ENCODE measurements at regions not wholly inside any gene's neighbourhood (a gene's known extent, or its start where the extent isn't known, plus 50 kb on each side); places are given as distances from the start of the nearest gene placed in this dataset.

GRCh38 chr12:98059659-98060343, 455.6 kb upstream of the TMPO start:
- ATAC-seq, result no peak
- no peaks in the 10 kb centered on the region for H3K36me3 Mint-ChIP-seq
- no peak overlapping the region for H3K27ac Mint-ChIP-seq
- H3K4me1 Mint-ChIP-seq, result no peaks in the 10 kb centered on the region
- CTCF ChIA-PET, result no interaction called here
- no peak for DNase-seq
- H3K9me3 Mint-ChIP-seq (ENCODE audit: low read depth), result no peaks in the 10 kb centered on the region
- no peaks in the 10 kb centered on the region for H3K27me3 Mint-ChIP-seq
- no peak overlapping the region for H3K4me3 Mint-ChIP-seq

- no peaks in the 10 kb centered on the region for H3K27me3 Mint-ChIP-seq
- no peak for ATAC-seq
- no peak overlapping the region for H3K27ac Mint-ChIP-seq
- H3K4me1 Mint-ChIP-seq, result no peaks in the 10 kb centered on the region
- no peaks in the 10 kb centered on the region for H3K9me3 Mint-ChIP-seq (ENCODE audit: low read depth)
- H3K4me3 Mint-ChIP-seq, result no peak overlapping the region
- H3K36me3 Mint-ChIP-seq, result no peaks in the 10 kb centered on the region
- CTCF ChIA-PET, result no interaction called here
- no peak for DNase-seq
Observed at GRCh38 chr12:98060411-98060810, 455.0 kb upstream of the TMPO start.

- H3K9me3 Mint-ChIP-seq (ENCODE audit: low read depth), result no peaks in the 10 kb centered on the region
- DNase-seq, result no peak
- no peaks in the 10 kb centered on the region for H3K36me3 Mint-ChIP-seq
- CTCF ChIA-PET, result no interaction called here
- H3K27me3 Mint-ChIP-seq, result no peaks in the 10 kb centered on the region
- H3K27ac Mint-ChIP-seq, result no peak overlapping the region
- H3K4me1 Mint-ChIP-seq, result no peaks in the 10 kb centered on the region
- no peak for ATAC-seq
- no peak overlapping the region for H3K4me3 Mint-ChIP-seq
Observed at GRCh38 chr12:98062464-98063245, 452.7 kb upstream of the TMPO start.

- Mint-ChIP-seq H3K4me3 (no peak overlapping the region), H3K27ac (no peak overlapping the region), H3K27me3 (no peaks in the 10 kb centered on the region), H3K4me1 (no peaks in the 10 kb centered on the region), H3K9me3 (ENCODE audit: low read depth) (no peaks in the 10 kb centered on the region), H3K36me3 (no peaks in the 10 kb centered on the region)
- CTCF ChIA-PET, result no interaction called here
- no peak for ATAC-seq
- DNase-seq, result no peak
Observed at GRCh38 chr12:98064501-98064900, 450.9 kb upstream of the TMPO start.

GRCh38 chr12:98067795-98068194, 447.6 kb upstream of the TMPO start:
- H3K27ac Mint-ChIP-seq, result no peak overlapping the region
- ATAC-seq (no peak), DNase-seq (no peak)
- no peaks in the 10 kb centered on the region for H3K4me1 Mint-ChIP-seq
- H3K36me3 Mint-ChIP-seq, result no peaks in the 10 kb centered on the region
- no peaks in the 10 kb centered on the region for H3K27me3 Mint-ChIP-seq
- CTCF ChIA-PET, result no interaction called here
- no peak overlapping the region for H3K4me3 Mint-ChIP-seq
- H3K9me3 Mint-ChIP-seq (ENCODE audit: low read depth), result no peaks in the 10 kb centered on the region

- no peak for ATAC-seq
- Mint-ChIP-seq H3K27me3 (no peaks in the 10 kb centered on the region), H3K4me3 (no peak overlapping the region), H3K27ac (no peak overlapping the region), H3K9me3 (ENCODE audit: low read depth) (no peaks in the 10 kb centered on the region), H3K36me3 (no peaks in the 10 kb centered on the region), H3K4me1 (no peaks in the 10 kb centered on the region)
- no peak for DNase-seq
- CTCF ChIA-PET, result no interaction called here
Observed at GRCh38 chr12:98073610-98074009, 441.8 kb upstream of the TMPO start.

- DNase-seq, result no peak
- Mint-ChIP-seq H3K27ac (no peak overlapping the region), H3K9me3 (ENCODE audit: low read depth) (no peaks in the 10 kb centered on the region), H3K27me3 (no peaks in the 10 kb centered on the region), H3K4me1 (no peaks in the 10 kb centered on the region), H3K4me3 (no peak overlapping the region), H3K36me3 (no peaks in the 10 kb centered on the region)
- no peak for ATAC-seq
- CTCF ChIA-PET, result no interaction called here
Observed at GRCh38 chr12:98074286-98074685, 441.1 kb upstream of the TMPO start.

- CTCF ChIA-PET, result no interaction called here
- no peaks in the 10 kb centered on the region for H3K9me3 Mint-ChIP-seq (ENCODE audit: low read depth)
- no peaks in the 10 kb centered on the region for H3K4me1 Mint-ChIP-seq
- ATAC-seq (no peak), DNase-seq (no peak)
- H3K27me3 Mint-ChIP-seq, result no peaks in the 10 kb centered on the region
- no peaks in the 10 kb centered on the region for H3K36me3 Mint-ChIP-seq
- no peak overlapping the region for H3K27ac Mint-ChIP-seq
- H3K4me3 Mint-ChIP-seq, result no peak overlapping the region
Observed at GRCh38 chr12:98084391-98084790, 431.0 kb upstream of the TMPO start.

- no peaks in the 10 kb centered on the region for H3K27me3 Mint-ChIP-seq
- H3K4me1 Mint-ChIP-seq, result no peaks in the 10 kb centered on the region
- H3K27ac Mint-ChIP-seq, result no peak overlapping the region
- H3K36me3 Mint-ChIP-seq, result no peaks in the 10 kb centered on the region
- H3K4me3 Mint-ChIP-seq, result no peak overlapping the region
- H3K9me3 Mint-ChIP-seq (ENCODE audit: low read depth), result no peaks in the 10 kb centered on the region
- no peak for DNase-seq
- CTCF ChIA-PET, result no interaction called here
- ATAC-seq, result no peak
Observed at GRCh38 chr12:98085046-98085755, 430.2 kb upstream of the TMPO start.

GRCh38 chr12:98090731-98091130, 424.7 kb upstream of the TMPO start:
- no peaks in the 10 kb centered on the region for H3K4me1 Mint-ChIP-seq
- no peaks in the 10 kb centered on the region for H3K36me3 Mint-ChIP-seq
- no peak overlapping the region for H3K4me3 Mint-ChIP-seq
- H3K27me3 Mint-ChIP-seq, result no peaks in the 10 kb centered on the region
- ATAC-seq, result no peak
- DNase-seq, result no peak
- H3K27ac Mint-ChIP-seq, result no peak overlapping the region
- CTCF ChIA-PET, result no interaction called here
- no peaks in the 10 kb centered on the region for H3K9me3 Mint-ChIP-seq (ENCODE audit: low read depth)

GRCh38 chr12:98096436-98096835, 419.0 kb upstream of the TMPO start:
- DNase-seq (no peak), ATAC-seq (no peak)
- H3K9me3 Mint-ChIP-seq (ENCODE audit: low read depth), result no peaks in the 10 kb centered on the region
- CTCF ChIA-PET, result no interaction called here
- H3K36me3 Mint-ChIP-seq, result no peaks in the 10 kb centered on the region
- H3K4me3 Mint-ChIP-seq, result no peak overlapping the region
- no peaks in the 10 kb centered on the region for H3K27me3 Mint-ChIP-seq
- H3K4me1 Mint-ChIP-seq, result no peaks in the 10 kb centered on the region
- no peak overlapping the region for H3K27ac Mint-ChIP-seq

GRCh38 chr12:98106031-98106683, 409.2 kb upstream of the TMPO start:
- H3K27me3 Mint-ChIP-seq, result no peaks in the 10 kb centered on the region
- DNase-seq (no peak), ATAC-seq (no peak)
- H3K4me3 Mint-ChIP-seq, result no peak overlapping the region
- no peaks in the 10 kb centered on the region for H3K4me1 Mint-ChIP-seq
- no peaks in the 10 kb centered on the region for H3K9me3 Mint-ChIP-seq (ENCODE audit: low read depth)
- CTCF ChIA-PET, result no interaction called here
- no peak overlapping the region for H3K27ac Mint-ChIP-seq
- no peaks in the 10 kb centered on the region for H3K36me3 Mint-ChIP-seq

GRCh38 chr12:98109266-98109665, 406.1 kb upstream of the TMPO start:
- ATAC-seq, result no peak
- no peak for DNase-seq
- CTCF ChIA-PET, result no interaction called here
- Mint-ChIP-seq H3K4me3 (no peak overlapping the region), H3K27ac (no peak overlapping the region), H3K4me1 (no peaks in the 10 kb centered on the region), H3K27me3 (no peaks in the 10 kb centered on the region), H3K9me3 (ENCODE audit: low read depth) (no peaks in the 10 kb centered on the region), H3K36me3 (no peaks in the 10 kb centered on the region)

- H3K27me3 Mint-ChIP-seq, result no peaks in the 10 kb centered on the region
- no peaks in the 10 kb centered on the region for H3K36me3 Mint-ChIP-seq
- no peak overlapping the region for H3K4me3 Mint-ChIP-seq
- no peak overlapping the region for H3K27ac Mint-ChIP-seq
- H3K4me1 Mint-ChIP-seq, result no peaks in the 10 kb centered on the region
- no peaks in the 10 kb centered on the region for H3K9me3 Mint-ChIP-seq (ENCODE audit: low read depth)
- DNase-seq (no peak), ATAC-seq (no peak)
- CTCF ChIA-PET, result no interaction called here
Observed at GRCh38 chr12:98110536-98110935, 404.9 kb upstream of the TMPO start.
